HepG2 (cell line): ENCODE measurements at regions not wholly inside any gene's neighbourhood (a gene's known extent, or its start where the extent isn't known, plus 50 kb on each side); places are given as distances from the start of the nearest gene placed in this dataset.

Experiments used
- ATF7 ChIP-seq, 2 experiments: fragments of 450-650 bp in 1 of 2; sonication (generic) in 1 of 2; formaldehyde crosslinking in 1 of 2; IDR thresholded peaks; 2 replicates each; pipeline versions ENCODE4 v1.4.0 to v1.6.1; 2016 to 2020; ENCODE audit warnings: antibody characterized with exemption in 1 of 2, mild to moderate bottlenecking in 1 of 2, missing genetic modification reagents in 1 of 2
- DPF2 ChIP-seq: sonication (generic); formaldehyde crosslinking; IDR thresholded peaks from 2 replicates; pipeline ENCODE4 v1.4.0; 2020; ENCODE audit warnings: mild to moderate bottlenecking, low read depth, missing genetic modification reagents, borderline replicate concordance
- E2F1 ChIP-seq: sonication (generic); formaldehyde crosslinking; IDR thresholded peaks from 2 replicates; pipeline ENCODE4 v1.5.0; 2020; ENCODE audit warnings: missing genetic modification reagents
- FOSL1 ChIP-seq: sonication (generic); formaldehyde crosslinking; IDR thresholded peaks from 2 replicates; pipeline ENCODE4 v1.9.0; 2021; ENCODE audit warnings: missing genetic modification reagents, borderline replicate concordance
- GLI4 ChIP-seq: sonication (generic); formaldehyde crosslinking; IDR thresholded peaks from 2 replicates; pipeline ENCODE4 v1.5.1; 2020; ENCODE audit warnings: missing genetic modification reagents, mild to moderate bottlenecking, moderate library complexity, borderline replicate concordance
- HOXD1 ChIP-seq: sonication (generic); formaldehyde crosslinking; IDR thresholded peaks from 2 replicates; pipeline ENCODE4 v1.5.0; 2020; ENCODE audit warnings: missing genetic modification reagents
- MEIS1 ChIP-seq: sonication (generic); formaldehyde crosslinking; IDR thresholded peaks from 2 replicates; pipeline ENCODE4 v1.9.0; 2021; ENCODE audit warnings: mild to moderate bottlenecking, missing genetic modification reagents, moderate library complexity, borderline replicate concordance
- MLX ChIP-seq: IDR thresholded peaks from 2 replicates; pipeline ENCODE4 v1.6.1; 2016
- MTA3 ChIP-seq: sonication (generic); formaldehyde crosslinking; IDR thresholded peaks from 2 replicates; pipeline ENCODE4 v1.4.0; 2020; ENCODE audit warnings: missing genetic modification reagents
- NFRKB ChIP-seq: fragments of 450-650 bp; IDR thresholded peaks from 2 replicates; pipeline ENCODE4 v1.6.1; 2017
- RNF219 ChIP-seq: sonication (generic); formaldehyde crosslinking; IDR thresholded peaks from 2 replicates; pipeline ENCODE4 v1.5.0; 2020; ENCODE audit warnings: mild to moderate bottlenecking, missing genetic modification reagents
- SETDB1 ChIP-seq: sonication (generic); formaldehyde crosslinking; IDR thresholded peaks from 2 replicates; pipeline ENCODE4 v1.5.1; 2020; ENCODE audit warnings: missing genetic modification reagents, mild to moderate bottlenecking, borderline replicate concordance
- SNRNP70 ChIP-seq: fragments of 200-400 bp; formaldehyde crosslinking; IDR thresholded peaks from 2 replicates; pipeline ENCODE4 v1.6.1; 2017; ENCODE audit warnings: mild to moderate bottlenecking, low read depth, low read length, moderate library complexity
- ZBTB37 ChIP-seq: sonication (generic); formaldehyde crosslinking; IDR thresholded peaks from 2 replicates; pipeline ENCODE4 v1.4.0; 2020; ENCODE audit warnings: mild to moderate bottlenecking, missing genetic modification reagents
- ZNF142 ChIP-seq: sonication (generic); formaldehyde crosslinking; IDR thresholded peaks from 2 replicates; pipeline ENCODE4 v1.4.0; 2020; ENCODE audit warnings: missing genetic modification reagents
- ZNF296 ChIP-seq: sonication (generic); formaldehyde crosslinking; conservative IDR thresholded peaks from 2 replicates; pipeline ENCODE4 v1.5.0; 2020; ENCODE audit warnings: mild to moderate bottlenecking, missing genetic modification reagents
- ZNF383 ChIP-seq: sonication (generic); formaldehyde crosslinking; IDR thresholded peaks from 2 replicates; pipeline ENCODE4 v1.4.0; 2020; ENCODE audit warnings: missing genetic modification reagents, mild to moderate bottlenecking, borderline replicate concordance
- ZNF546 ChIP-seq: sonication (generic); formaldehyde crosslinking; conservative IDR thresholded peaks from 2 replicates; pipeline ENCODE4 v1.8.1; 2023; ENCODE audit warnings: mild to moderate bottlenecking, missing genetic modification reagents

- TF ChIP-seq GLI4 (no peak), ZNF383 (CRISPR knock-in tag) (no peak), SETDB1 (CRISPR knock-in tag) (no peak), HOXD1 (no peak), ZNF142 (CRISPR knock-in tag) (no peak), ZNF546 (CRISPR knock-in tag) (0 out of 2 replicates have a peak, but pooled peaks have one; percentile 23), ZNF296 (CRISPR knock-in tag) (no peak), NFRKB (no peak), SNRNP70 (no peak), RNF219 (CRISPR knock-in tag) (no peak), MTA3 (CRISPR knock-in tag) (no peak), MLX (CRISPR knock-in tag) (no peak), MEIS1 (CRISPR knock-in tag) (no peak), E2F1 (CRISPR knock-in tag) (no peak), FOSL1 (CRISPR knock-in tag) (no peak), DPF2 (CRISPR knock-in tag) (no peak), ZBTB37 (CRISPR knock-in tag) (no peak), ATF7 (IDR thresholded peaks at IDR 0.05) (no peak), ATF7 (CRISPR knock-in tag; IDR thresholded peaks at IDR 0.05) (no peak)
These were observed 114.9 kb upstream of the BTN3A2 start (continued) for GRCh38 chr6:26249957-26250697.
